ENCODE measurements at regions not wholly inside any gene's neighbourhood (a gene's known extent, or its start where the extent isn't known, plus 50 kb on each side); places are given as distances from the start of the nearest gene placed in this dataset.

DNA sequence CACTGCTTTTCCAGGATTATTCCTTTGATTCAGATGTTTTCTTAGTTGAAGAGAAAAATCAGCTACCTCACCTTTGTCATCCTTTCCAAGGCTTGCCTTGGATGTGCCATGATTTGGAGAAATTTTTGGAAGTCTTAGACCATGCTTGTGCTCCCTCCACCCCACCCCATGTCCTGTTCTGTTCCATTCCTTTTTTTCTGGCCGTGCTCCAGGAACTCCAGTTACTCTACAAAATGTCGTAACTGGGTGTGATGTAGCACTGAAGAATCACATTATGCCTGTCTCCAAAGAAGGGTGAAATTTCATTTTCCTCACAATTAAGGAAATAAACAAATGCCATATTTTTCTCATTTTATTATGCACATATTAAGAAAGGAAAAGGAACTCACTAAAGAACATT is 217.8 kb upstream of the ZRANB2 start:
- TF ChIP-seq, protein P1, sequence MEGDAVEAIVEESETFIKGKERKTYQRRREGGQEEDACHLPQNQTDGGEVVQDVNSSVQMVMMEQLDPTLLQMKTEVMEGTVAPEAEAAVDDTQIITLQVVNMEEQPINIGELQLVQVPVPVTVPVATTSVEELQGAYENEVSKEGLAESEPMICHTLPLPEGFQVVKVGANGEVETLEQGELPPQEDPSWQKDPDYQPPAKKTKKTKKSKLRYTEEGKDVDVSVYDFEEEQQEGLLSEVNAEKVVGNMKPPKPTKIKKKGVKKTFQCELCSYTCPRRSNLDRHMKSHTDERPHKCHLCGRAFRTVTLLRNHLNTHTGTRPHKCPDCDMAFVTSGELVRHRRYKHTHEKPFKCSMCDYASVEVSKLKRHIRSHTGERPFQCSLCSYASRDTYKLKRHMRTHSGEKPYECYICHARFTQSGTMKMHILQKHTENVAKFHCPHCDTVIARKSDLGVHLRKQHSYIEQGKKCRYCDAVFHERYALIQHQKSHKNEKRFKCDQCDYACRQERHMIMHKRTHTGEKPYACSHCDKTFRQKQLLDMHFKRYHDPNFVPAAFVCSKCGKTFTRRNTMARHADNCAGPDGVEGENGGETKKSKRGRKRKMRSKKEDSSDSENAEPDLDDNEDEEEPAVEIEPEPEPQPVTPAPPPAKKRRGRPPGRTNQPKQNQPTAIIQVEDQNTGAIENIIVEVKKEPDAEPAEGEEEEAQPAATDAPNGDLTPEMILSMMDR (conservative IDR thresholded peaks at IDR 0.05; ENCODE audit: low read depth, low read length) = no peak
- no peak for TF ChIP-seq EZH2 (IDR thresholded peaks at IDR 0.05; ENCODE audit: borderline replicate concordance, low read depth, low read length, poor library complexity, severe bottlenecking)

All from A673 (cell line).